ENCODE measurements at regions not wholly inside any gene's neighbourhood (a gene's known extent, or its start where the extent isn't known, plus 50 kb on each side); places are given as distances from the start of the nearest gene placed in this dataset.

DNA sequence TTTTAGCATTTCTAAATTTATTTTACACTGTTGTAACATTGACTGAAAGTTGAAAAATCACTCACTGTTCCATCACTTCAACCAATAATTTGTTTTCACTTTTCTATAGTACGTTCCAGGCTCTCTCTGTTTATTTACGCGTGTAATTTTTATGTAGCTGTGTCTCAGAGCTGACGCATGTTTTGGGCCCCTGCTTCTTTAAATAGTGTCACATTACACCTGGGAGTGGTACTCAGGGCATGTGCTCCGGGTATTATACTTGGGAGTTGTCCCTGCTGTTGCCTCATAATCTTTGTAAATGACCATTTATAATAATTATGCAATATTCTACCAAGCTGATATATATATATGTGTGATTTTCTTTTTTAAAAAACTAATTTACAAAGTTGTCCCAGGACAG, 132.8 kb upstream of the CPM start:
- TF ChIP-seq, protein P1, sequence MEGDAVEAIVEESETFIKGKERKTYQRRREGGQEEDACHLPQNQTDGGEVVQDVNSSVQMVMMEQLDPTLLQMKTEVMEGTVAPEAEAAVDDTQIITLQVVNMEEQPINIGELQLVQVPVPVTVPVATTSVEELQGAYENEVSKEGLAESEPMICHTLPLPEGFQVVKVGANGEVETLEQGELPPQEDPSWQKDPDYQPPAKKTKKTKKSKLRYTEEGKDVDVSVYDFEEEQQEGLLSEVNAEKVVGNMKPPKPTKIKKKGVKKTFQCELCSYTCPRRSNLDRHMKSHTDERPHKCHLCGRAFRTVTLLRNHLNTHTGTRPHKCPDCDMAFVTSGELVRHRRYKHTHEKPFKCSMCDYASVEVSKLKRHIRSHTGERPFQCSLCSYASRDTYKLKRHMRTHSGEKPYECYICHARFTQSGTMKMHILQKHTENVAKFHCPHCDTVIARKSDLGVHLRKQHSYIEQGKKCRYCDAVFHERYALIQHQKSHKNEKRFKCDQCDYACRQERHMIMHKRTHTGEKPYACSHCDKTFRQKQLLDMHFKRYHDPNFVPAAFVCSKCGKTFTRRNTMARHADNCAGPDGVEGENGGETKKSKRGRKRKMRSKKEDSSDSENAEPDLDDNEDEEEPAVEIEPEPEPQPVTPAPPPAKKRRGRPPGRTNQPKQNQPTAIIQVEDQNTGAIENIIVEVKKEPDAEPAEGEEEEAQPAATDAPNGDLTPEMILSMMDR (IDR thresholded peaks at IDR 0.05; ENCODE audit: poor library complexity, severe bottlenecking) = no peak
- TF ChIP-seq RAD21 (conservative IDR thresholded peaks at IDR 0.05) (no peak), SMC3 (conservative IDR thresholded peaks at IDR 0.05; ENCODE audit: poor library complexity) (no peak), POLR2AphosphoS5 (IDR thresholded peaks at IDR 0.05) (no peak), MXI1 (conservative IDR thresholded peaks at IDR 0.05; ENCODE audit: poor library complexity, severe bottlenecking) (no peak), EZH2 (IDR thresholded peaks at IDR 0.05; ENCODE audit: borderline replicate concordance, insufficient read depth, low read length, poor library complexity, severe bottlenecking) (no peak), EP300 (conservative IDR thresholded peaks at IDR 0.05; ENCODE audit: poor library complexity, severe bottlenecking) (no peak)
- TF ChIP-seq, protein P2, sequence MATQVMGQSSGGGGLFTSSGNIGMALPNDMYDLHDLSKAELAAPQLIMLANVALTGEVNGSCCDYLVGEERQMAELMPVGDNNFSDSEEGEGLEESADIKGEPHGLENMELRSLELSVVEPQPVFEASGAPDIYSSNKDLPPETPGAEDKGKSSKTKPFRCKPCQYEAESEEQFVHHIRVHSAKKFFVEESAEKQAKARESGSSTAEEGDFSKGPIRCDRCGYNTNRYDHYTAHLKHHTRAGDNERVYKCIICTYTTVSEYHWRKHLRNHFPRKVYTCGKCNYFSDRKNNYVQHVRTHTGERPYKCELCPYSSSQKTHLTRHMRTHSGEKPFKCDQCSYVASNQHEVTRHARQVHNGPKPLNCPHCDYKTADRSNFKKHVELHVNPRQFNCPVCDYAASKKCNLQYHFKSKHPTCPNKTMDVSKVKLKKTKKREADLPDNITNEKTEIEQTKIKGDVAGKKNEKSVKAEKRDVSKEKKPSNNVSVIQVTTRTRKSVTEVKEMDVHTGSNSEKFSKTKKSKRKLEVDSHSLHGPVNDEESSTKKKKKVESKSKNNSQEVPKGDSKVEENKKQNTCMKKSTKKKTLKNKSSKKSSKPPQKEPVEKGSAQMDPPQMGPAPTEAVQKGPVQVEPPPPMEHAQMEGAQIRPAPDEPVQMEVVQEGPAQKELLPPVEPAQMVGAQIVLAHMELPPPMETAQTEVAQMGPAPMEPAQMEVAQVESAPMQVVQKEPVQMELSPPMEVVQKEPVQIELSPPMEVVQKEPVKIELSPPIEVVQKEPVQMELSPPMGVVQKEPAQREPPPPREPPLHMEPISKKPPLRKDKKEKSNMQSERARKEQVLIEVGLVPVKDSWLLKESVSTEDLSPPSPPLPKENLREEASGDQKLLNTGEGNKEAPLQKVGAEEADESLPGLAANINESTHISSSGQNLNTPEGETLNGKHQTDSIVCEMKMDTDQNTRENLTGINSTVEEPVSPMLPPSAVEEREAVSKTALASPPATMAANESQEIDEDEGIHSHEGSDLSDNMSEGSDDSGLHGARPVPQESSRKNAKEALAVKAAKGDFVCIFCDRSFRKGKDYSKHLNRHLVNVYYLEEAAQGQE (IDR thresholded peaks at IDR 0.05; ENCODE audit: borderline replicate concordance) = no peak

All from neural cell (in vitro differentiated cells).